GM21423 (cell line): ENCODE measurements at regions not wholly inside any gene's neighbourhood (a gene's known extent, or its start where the extent isn't known, plus 50 kb on each side); places are given as distances from the start of the nearest gene placed in this dataset.
"Not testable (repeated sequence)": the region's sequence is repeated elsewhere in the genome, so short reads cannot be mapped to it uniquely, and the experiment has no call there.

Experiments
- ATAC-seq: cut with Tn5 transposase; IDR thresholded peaks from one replicate; pipeline ENCODE4 v1.9.1; 2021; ENCODE audit warnings: mild to moderate bottlenecking, moderate library complexity; ENCODE audit not compliant: unreplicated experiment

DNA sequence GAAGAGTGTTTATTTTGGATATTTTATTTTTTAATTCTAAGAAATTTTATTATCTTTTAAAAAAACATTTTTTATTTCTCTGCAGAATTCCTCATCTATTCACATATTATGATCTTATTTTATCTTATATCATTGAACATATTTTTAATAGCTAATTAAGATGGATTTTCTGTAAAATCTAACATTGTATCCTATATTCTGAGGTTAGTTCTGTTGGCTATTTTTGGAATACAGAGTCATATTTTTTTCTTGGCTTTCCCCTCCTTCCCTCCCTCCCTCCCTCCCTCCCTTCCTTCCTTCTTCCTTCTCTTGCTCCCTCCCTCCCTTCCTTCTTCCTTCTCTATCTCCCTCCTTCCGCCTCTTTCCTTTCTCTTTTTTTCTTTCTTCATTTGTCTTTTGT lies 2326.6 kb upstream of the RAG2 start:
- ATAC-seq = no peak

DNA sequence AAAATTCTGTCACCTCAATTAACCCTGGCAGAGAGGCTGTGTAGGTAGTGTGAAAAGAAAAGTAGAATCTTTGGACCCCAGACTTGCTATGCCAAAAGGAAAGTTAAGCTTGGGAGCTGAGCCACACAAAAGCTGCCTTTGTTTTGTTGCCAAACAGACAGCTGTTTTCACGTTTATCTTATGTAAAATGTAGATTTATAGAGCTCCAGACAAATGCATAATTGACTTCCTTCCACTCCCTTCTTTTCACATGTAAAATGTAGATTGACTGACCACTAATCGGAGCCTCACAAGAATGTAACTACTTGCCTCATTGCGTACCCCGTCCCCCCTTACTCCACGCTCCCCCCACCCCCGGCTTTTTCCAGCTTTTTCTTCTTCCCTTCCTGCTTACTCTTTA lies 2302.2 kb upstream of the RAG2 start:
- ATAC-seq = no peak

DNA sequence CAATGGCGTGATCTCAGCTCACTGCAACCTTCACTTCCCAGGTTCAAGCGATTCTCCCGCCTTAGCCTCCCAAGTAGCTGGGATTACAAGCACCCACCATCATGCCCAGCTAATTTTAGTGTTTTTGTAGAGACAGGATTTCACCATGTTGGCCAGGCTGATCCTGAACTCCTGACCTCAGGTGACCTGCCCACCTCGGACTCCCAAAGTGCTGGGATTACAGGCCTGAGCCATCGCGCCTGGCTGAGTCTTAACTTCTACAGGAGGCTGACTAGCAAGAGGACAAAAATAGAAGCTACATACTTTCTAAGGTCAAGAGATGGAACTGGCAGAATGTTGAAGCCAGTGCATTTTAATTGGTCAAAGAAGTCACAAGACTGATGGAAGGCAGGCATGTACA lies 2296.2 kb upstream of the RAG2 start:
- ATAC-seq = not testable (repeated sequence)

DNA sequence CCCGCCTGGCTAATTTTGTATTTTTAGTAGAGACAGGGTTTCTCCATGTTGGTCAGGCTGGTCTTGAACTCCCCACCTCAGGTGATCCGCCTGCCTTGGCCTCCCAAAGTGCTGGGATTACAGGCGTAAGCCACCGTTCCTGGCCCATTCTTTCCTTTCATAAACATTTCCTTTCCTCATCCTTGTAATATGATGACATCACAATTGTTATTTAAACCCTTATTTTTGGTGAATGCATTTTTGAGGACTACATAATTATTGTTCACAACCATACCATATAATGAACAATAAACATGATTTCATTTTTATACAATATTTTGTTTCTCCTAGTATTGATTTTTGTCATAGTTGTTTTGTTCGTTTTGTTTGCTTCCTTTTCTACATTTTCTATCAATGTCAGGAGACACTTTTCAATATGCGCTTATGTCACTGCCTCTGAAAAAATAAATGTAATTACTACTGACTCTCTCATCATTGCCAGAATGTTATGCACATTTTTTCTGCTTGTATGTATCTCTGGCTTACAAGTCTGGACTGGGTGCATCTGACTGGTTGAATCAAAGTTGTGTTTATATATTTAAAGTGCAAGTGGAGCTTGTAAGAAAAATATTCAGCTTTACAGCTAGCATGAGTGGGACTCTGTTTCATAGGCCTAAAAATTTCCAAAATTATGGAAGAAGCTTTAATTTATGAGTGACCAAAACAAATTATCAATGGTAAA lies 2286.3 kb upstream of the RAG2 start:
- no peak for ATAC-seq

DNA sequence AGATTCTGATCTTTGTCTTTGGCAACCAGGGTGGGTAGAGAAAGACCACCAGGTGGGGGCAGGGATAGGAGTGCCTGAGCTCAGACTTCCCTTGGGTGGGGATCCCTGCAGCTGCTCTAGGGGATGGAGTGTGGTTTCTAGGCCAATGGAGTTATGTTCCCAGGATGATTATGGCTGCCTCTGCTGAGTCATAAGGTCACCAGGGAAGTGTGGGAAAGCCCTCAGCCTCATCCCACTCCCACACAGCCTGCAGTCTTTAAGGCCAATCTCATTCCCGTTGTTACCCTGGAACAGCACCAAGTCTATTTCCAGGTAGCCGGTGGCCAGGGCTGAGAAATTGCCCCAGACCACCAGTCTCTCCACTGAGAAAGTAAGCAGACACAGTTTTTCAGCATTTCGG lies 2269.3 kb upstream of the RAG2 start:
- no peak for ATAC-seq

DNA sequence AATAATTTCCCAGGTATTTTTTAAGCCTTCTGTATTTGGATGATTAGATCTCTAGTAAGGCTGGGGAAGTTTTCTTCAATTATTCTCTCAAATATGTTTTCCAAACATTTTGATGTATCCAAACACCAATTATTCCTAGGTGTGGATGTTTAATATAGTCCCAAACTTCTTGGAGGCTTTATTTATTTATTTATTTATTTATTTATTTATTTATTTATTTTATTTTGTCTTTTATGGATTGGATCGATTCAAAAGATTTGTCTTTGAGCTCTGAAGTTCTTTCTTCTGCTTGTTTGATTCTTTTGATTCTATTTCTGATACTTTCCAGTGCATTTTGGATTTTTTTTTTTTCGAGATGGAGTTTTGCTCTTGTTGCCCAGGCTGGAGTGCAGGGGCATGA lies 2267.9 kb upstream of the RAG2 start:
- ATAC-seq = no peak

DNA sequence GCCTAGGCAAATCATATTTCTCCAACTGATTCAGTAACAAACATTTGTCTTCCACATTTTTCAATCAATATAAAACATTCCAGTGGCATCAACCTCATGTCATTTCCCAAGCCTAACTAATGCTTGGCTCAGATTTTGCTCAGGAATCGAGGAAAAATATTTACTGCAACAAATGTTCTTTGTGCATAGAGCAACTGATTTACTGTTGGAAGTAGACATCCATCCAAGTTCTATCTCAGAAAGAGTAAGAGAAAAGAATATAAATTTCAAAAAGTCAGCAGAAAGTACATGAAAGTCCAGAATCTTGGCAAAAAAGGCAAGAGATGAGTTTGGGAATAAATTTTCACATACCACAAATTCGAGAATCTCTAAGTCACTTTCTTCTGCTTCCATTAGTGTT lies 2245.0 kb upstream of the RAG2 start:
- ATAC-seq = no peak

DNA sequence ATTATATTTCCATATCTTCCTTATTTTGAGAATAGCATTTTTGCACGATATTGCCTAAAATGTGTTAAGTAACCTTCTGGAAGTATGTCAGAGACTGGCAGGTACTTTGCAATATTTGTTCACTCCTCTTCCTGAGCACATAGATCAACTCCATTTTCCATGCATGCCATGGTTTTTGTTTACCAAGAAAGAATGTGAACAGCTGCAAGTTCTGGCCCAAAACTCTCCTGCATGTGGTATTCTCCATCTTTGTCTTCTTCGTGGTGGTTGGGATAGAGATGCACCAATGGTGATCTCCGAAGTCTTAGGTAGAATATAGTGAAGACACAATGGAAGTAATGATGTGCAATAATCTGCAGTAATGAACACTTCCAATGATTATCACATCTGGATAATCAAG lies 2241.0 kb upstream of the RAG2 start:
- ATAC-seq = no peak

DNA sequence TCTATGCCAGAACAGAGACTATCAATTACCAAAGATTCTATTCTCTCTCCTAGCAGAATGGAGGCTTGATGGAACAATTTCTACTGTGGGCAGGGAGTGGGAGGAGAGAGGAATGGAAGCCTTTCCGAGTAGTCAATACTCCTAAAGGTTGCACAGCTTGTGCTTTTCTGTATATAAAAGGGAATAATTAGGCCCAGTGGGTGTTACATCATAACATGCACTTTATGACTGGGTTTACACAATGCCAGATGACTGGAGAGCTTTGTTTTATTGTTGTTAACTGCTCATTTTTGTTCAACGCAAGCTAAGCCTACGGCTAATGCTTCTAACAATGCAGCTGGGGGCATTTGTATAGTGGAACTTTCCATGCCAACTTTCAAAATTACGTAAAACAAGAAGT lies 2237.9 kb upstream of the RAG2 start:
- no peak for ATAC-seq

DNA sequence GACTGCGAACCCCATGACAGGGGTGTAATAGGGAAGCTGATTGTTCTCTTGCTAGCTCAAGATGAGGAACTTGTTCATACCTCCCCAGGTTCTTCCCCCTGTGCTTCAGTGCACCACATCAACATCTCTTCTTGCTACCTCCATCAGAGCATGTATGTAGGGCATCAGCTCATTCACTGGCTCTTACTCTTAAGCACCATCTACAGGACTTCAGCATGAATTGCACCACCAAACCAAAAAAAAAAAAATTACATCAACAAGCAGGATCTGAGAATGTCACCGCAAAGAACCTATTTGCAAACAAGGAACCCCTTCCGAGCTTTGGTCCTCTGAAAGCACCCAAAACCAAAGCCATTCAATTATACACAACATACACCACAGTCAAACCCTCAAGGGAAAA lies 2226.5 kb upstream of the RAG2 start:
- no peak for ATAC-seq

DNA sequence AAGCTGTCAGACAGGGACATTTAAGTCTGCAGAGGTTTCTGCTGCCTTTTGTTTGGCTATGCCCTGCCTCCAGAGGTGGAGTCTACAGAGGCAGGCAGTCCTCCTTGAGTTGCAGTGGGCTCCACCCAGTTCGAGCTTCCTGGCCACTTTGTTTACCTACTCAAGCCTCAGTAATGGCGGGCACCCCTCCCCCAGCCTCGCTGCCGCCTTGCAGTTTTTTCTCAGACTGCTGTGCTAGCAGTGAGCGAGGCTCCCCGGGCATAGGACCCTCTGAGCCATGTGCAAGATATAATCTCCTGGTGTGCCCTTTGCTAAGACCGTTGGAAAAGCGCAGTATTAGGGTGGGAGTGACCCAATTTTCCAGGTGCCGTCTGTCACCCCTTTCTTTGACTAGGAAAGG lies 2223.8 kb upstream of the RAG2 start:
- ATAC-seq = not testable (repeated sequence)

DNA sequence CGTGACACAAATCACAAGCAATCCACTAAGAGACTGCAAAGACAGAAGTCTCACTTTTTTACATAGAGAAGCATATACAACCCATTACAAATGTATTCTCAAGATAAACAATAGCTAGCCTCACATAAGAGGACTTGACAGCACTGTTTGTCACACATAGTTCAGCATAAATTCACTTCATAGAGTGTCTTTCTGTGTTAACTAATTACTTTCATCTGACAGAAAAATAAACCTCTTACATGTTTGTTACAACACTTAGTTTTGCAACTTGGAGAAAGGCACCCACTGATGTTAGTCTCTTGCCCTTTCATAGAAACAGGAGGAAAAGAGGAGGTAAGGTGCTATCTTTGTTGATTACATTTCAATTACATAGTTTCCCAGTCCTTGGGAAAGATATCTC lies 2221.9 kb upstream of the RAG2 start:
- ATAC-seq = no peak

DNA sequence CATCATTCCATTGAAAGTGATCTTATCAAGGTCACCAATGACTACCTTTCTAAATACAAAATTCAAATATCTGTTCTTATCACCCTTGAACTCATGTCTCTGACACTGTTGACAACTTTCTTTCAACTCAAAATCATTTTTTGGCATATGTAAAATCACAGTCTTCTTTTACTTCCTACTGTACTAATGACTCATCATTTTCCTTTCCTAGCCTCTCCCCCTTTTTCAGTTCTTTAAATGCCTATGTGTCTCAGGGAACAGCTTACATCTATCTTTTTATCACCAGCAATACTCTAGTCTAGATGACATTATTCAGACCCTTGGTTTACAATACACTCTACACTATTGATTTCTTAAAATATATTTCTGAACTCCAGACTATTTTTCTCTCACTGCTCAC lies 2220.7 kb upstream of the RAG2 start:
- ATAC-seq = no peak

DNA sequence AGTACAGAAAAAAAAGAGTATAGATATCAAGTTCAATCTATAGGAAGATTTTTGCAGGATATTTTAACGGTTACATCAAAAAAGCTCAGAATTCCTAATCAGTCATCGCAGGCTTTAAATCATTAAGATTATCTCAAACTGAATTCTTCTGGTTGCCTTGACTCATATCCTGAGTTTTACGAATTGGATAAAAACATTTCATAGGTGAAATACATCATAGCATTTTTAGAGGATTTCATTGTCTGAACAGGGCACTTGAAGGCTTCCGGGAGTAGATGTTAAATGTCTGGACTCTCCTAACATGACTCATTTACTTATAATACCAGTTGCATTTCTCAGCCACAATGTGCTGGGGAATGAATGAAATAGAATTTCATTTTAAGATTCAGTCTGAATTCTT lies 2216.6 kb upstream of the RAG2 start:
- ATAC-seq = no peak

DNA sequence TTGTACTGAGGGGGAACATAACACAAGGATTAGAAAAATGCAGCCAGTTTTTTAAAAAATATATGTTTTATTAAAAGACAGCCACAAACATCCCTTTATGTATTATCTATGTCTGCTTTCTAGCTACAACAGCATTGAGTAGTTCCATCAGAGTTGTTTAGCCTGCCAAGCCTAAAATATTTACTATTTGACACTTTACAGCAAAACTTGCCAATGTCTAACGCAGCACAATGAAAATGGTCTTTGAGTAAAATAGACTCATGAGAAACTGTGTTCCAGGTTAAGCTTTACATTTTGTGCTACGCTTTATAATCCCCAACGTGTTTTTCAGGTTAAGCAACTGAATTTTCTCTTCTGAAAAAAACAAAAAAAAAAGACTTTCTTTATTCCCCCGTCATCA lies 2211.5 kb upstream of the RAG2 start:
- ATAC-seq = no peak

DNA sequence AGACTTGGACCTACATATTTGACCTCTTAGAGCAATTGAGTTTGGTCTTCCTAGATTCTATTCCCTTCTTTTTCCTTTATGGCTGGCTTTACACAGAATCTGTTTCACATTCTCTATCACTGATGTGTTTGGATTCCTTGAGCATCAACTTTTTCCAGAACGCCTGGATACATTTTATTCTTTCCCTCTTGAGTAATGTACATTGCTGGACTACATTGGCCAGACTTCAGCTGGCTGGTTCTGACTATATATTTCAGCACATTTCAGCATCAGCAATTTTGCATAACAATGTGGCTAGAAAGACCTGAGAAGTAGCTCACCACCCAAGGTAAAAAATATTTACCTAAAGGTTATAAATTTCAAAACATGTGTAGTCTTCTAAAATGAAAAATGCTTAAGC lies 2198.2 kb upstream of the RAG2 start:
- no peak for ATAC-seq

DNA sequence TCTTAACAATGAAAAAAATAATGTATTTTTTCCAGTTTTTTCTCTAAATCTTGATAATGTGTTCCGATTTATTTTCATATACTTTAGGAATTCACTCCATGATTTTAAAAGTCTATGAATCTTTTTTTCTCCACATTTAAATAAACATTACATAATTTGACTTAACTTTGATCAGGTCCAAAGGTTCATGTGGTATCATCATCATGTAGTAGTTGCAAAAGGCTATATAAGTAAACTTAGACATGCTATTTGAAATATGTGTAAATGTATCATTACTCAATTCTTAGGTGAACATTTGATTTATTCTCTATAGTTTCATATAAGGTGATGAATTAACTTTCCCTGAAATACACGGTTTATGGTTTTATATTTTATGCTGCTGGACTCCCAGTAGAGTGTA lies 2197.0 kb upstream of the RAG2 start:
- no peak for ATAC-seq

DNA sequence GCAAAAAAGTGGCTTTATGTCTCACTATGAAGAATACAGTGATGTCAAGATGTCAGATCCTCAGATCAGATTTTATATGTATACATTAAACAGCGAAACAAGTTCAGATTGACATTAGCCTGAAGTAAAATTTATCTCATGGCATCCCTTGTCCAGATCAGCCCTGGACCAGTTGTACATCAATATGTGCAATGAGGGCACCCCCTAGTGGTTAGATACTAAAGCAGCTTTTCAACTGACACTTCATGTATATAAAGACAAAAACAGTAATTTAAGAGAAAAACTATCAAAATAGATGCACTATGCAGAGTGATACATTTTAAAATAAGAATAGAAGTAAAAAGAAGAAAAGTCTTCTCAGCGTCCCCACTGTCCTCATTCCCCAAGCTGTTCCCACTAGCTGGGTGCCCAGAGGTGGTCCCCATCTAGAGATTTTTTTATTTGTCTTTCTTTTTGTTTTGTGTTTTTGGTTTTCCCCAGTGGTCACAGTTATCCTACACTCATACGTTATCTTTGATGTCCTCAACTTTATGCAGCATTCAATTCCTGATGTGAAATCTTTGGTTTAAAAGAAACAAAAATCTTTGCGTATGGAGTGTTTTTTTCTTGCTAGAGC lies 2193.4 kb upstream of the RAG2 start:
- no peak for ATAC-seq

DNA sequence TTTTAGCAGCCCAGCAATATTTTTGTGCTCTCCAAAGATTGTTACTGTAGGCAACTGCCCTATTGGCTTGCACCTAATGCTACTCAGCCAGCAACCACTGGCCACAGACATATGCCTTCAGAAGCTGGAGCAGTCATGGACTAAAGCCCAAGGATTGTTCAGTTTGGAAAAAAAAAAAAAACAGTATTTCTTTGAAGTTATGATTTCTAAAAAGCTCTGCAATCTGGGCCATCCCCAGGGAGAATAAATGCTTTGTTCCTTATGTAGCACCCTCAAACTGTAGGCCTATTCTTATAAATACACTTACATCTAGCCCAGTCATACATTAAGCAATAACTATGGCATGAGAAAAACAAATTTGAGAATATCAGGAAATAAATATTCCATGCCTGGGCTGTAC lies 2190.5 kb upstream of the RAG2 start:
- ATAC-seq = no peak

DNA sequence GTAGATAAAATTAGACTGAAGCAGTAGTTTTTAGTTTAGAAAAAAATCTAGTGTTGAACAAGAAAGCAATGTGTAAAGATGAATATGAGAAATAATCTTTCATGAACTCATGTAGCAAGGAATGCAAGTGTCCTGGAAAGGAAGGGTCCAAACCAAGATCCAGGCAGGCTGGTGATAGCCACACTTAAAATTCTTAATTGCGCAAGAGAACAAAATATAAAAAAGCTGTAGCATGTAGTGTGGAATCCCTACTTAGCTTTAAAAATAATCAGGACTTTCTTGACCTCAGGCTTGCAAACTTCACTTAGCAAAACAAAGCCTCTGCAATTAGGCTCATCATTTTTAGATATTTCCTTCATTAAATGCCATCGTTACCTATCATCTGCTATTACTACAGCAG lies 2186.1 kb upstream of the RAG2 start:
- ATAC-seq = no peak

DNA sequence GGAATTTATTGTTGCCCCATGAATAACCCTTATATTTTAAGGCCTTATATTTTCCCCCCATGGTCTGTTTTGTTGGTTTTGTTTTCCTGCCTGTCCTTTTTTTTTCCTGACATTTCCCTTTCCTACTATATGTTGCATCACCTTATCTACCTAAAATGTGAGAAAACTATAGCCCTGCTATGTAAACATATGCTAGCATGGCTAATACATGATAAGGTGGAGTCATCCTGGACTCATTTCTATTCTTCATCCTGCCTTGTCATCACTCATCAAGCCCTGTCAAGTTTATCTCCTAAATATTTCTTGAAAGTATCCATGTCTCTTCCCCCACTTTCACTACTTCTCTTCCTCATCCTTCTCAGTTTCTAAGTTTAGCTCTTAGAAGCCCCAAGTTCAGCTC lies 2168.8 kb upstream of the RAG2 start:
- ATAC-seq = no peak

DNA sequence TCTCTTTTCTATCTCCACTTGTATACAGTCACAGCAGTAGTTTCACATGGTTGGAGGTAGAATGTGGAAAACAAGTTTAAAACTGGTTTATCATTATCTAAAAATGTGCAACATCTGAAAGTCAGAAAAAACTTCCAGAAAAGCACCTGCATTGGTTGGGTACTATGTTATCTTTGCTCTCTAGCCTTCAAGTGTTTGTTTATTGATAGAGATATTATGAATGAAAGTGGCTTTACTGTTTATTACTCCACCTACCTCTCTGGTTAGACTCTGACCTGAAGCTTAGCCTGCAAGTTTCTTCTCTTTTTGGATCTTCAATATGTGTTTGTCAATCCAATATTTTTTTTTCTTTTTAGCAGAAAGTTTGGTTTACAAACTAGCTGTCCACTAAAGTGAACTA lies 2161.4 kb upstream of the RAG2 start:
- ATAC-seq = no peak

DNA sequence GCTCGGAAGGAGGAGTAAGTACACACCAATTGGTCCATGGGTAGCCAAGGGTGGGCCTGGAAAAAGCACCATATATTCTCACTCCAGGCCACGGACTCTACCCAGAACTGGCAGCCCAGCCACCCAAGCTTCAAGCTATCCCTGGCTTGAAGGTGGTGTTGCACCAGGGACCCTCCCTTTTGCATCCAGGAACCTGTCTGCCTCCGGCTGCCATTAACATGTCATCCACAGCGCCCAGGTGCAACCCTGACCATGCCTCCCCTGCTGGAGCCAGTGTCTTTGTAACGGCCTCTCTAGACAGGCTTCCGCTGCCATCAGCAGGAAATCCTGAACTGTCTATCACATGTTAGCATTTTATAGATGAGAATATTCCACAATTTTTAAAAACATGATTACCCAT lies 2158.5 kb upstream of the RAG2 start:
- ATAC-seq = no peak
